ENCODE measurements at regions not wholly inside any gene's neighbourhood (a gene's known extent, or its start where the extent isn't known, plus 50 kb on each side); places are given as distances from the start of the nearest gene placed in this dataset.

DNA sequence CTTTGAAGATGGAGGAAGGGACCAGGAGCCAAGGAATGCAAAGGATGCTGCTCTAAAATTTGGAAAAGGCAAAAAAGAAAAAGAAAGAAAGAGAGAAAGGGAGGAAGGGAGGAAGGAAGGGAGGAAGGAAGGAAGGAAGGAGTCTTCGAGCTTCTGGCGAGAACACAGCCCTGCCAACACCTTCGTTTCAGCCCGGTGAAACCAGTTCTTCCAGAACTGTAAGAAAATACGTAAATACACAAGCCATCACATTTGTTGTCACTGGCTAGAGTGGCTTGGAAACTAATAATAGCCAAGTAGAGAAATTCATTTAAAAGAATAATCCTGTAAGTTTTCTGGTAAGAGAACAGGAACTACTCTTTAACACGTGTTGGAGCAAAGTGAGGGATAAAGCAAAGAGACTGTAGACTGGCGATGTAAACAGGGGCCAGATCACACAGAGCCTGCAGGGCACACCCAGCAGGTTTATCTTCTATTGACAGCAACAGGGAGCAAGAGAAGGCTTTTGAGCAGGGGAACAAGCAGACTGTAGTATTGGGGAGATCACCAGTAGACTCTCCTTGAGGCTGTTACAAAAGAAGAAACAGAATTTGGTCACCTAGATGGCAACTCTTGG is 188.7 kb upstream of the MPHOSPH6 start:
- no TSS peak for BruUV-seq (replicated peaks)
- no peak for ATAC-seq
- intact Hi-C loops (cut with micrococcal nuclease; ENCODE audit: unreplicated experiment), result no loop called here
- Histone ChIP-seq H3K4me2 (ENCODE audit: control insufficient read depth, insufficient read depth) (no peak overlapping the region), H2AFZ (ENCODE audit: control insufficient read depth, low read depth, low read length) (no peak overlapping the region), H3K4me3 (no peak overlapping the region), H3K27ac (ENCODE audit: control insufficient read depth, insufficient read depth) (no peak overlapping the region), H3K9me3 (replicated peaks; ENCODE audit: control insufficient read depth, insufficient read depth, low read length) (no peaks in the 10 kb centered on the region; the same call in 2 of the 3 replicates), H4K20me1 (ENCODE audit: control insufficient read depth, insufficient read depth) (no peaks in the 10 kb centered on the region), H3K9ac (ENCODE audit: control insufficient read depth, insufficient read depth, low read length) (no peak overlapping the region), H3K27me3 (replicated peaks in 1 of 2; ENCODE audit: control insufficient read depth in 2 of 2, insufficient read depth in 2 of 2, low read length in 1 of 2) (no peaks in the 10 kb centered on the region; a peak in 1 of 4 replicates), H3K4me1 (ENCODE audit: control insufficient read depth, insufficient read depth, low read length) (no peaks in the 10 kb centered on the region), H3K79me2 (ENCODE audit: control insufficient read depth, insufficient read depth, low read length) (no peaks in the 10 kb centered on the region), H3K36me3 (ENCODE audit: control insufficient read depth in 2 of 2, insufficient read depth in 2 of 2, low read length in 1 of 2) (no peaks in the 10 kb centered on the region)
- ChIA-PET RAD21 (ENCODE audit: unreplicated experiment) (no interaction called here), CTCF (no interaction called here), POLR2A (no interaction called here), SMC1A (ENCODE audit: uncharacterized antibody, unreplicated experiment) (no interaction called here)
- no peak for FAIRE-seq
- WGBS (ENCODE audit: insufficient coverage, insufficient replicate concordance, low lambda C conversion rate, missing lambda C conversion rate), result 40% methylated on average over 7 of the region's 7 CpGs
- in situ Hi-C loops (cut with MboI), result no loop called here
- DNase-seq (ENCODE audit: low read depth, low spot score), result no peak
- TF ChIP-seq, protein P1, sequence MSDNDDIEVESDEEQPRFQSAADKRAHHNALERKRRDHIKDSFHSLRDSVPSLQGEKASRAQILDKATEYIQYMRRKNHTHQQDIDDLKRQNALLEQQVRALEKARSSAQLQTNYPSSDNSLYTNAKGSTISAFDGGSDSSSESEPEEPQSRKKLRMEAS (IDR thresholded peaks at IDR 0.05; ENCODE audit: low read depth, low read length), result no peak
- TF ChIP-seq, protein P2, sequence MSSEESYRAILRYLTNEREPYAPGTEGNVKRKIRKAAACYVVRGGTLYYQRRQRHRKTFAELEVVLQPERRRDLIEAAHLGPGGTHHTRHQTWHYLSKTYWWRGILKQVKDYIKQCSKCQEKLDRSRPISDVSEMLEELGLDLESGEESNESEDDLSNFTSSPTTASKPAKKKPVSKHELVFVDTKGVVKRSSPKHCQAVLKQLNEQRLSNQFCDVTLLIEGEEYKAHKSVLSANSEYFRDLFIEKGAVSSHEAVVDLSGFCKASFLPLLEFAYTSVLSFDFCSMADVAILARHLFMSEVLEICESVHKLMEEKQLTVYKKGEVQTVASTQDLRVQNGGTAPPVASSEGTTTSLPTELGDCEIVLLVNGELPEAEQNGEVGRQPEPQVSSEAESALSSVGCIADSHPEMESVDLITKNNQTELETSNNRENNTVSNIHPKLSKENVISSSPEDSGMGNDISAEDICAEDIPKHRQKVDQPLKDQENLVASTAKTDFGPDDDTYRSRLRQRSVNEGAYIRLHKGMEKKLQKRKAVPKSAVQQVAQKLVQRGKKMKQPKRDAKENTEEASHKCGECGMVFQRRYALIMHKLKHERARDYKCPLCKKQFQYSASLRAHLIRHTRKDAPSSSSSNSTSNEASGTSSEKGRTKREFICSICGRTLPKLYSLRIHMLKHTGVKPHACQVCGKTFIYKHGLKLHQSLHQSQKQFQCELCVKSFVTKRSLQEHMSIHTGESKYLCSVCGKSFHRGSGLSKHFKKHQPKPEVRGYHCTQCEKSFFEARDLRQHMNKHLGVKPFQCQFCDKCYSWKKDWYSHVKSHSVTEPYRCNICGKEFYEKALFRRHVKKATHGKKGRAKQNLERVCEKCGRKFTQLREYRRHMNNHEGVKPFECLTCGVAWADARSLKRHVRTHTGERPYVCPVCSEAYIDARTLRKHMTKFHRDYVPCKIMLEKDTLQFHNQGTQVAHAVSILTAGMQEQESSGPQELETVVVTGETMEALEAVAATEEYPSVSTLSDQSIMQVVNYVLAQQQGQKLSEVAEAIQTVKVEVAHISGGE (CRISPR knock-in tag; IDR thresholded peaks at IDR 0.05), result no peak
- TF ChIP-seq PAX5 (IDR thresholded peaks at IDR 0.05; ENCODE audit: borderline replicate concordance, low read depth, low read length) (no peak), KAT2A (conservative IDR thresholded peaks at IDR 0.05; ENCODE audit: control insufficient read depth, low read depth, low read length) (no peak), NR2C1 (IDR thresholded peaks at IDR 0.05) (no peak), TCF3 (IDR thresholded peaks at IDR 0.05; ENCODE audit: borderline replicate concordance, insufficient read depth, low read depth, low read length) (no peak), POLR2A (IDR thresholded peaks at IDR 0.05; ENCODE audit: low read depth, low read length) (no peak), CEBPB (IDR thresholded peaks at IDR 0.05; ENCODE audit: borderline replicate concordance in 1 of 2, low read depth in 2 of 2, low read length in 2 of 2) (no peak), CHD2 (IDR thresholded peaks at IDR 0.05; ENCODE audit: borderline replicate concordance, low read depth, low read length) (no peak), SREBF1 (IDR thresholded peaks at IDR 0.05; ENCODE audit: low read length) (no peak), GATAD2B (conservative IDR thresholded peaks at IDR 0.05; ENCODE audit: low read depth) (no peak), YBX1 (IDR thresholded peaks at IDR 0.05) (no peak), ATF7 (IDR thresholded peaks at IDR 0.05; ENCODE audit: low read depth) (no peak), ZNF217 (IDR thresholded peaks at IDR 0.05) (no peak), MYC (IDR thresholded peaks at IDR 0.05; ENCODE audit: insufficient read depth, insufficient read length, insufficient replicate concordance, low read length, severe bottlenecking) (no peak), FOXM1 (IDR thresholded peaks at IDR 0.05; ENCODE audit: low read depth, low read length) (no peak), IRF4 (IDR thresholded peaks at IDR 0.05; ENCODE audit: low read depth, low read length) (no peak)
- TF ChIP-seq, protein P3, sequence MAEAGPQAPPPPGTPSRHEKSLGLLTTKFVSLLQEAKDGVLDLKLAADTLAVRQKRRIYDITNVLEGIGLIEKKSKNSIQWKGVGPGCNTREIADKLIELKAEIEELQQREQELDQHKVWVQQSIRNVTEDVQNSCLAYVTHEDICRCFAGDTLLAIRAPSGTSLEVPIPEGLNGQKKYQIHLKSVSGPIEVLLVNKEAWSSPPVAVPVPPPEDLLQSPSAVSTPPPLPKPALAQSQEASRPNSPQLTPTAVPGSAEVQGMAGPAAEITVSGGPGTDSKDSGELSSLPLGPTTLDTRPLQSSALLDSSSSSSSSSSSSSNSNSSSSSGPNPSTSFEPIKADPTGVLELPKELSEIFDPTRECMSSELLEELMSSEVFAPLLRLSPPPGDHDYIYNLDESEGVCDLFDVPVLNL (IDR thresholded peaks at IDR 0.05; ENCODE audit: low read depth, low read length), result no peak
- TF ChIP-seq, protein P4, sequence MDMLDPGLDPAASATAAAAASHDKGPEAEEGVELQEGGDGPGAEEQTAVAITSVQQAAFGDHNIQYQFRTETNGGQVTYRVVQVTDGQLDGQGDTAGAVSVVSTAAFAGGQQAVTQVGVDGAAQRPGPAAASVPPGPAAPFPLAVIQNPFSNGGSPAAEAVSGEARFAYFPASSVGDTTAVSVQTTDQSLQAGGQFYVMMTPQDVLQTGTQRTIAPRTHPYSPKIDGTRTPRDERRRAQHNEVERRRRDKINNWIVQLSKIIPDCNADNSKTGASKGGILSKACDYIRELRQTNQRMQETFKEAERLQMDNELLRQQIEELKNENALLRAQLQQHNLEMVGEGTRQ (IDR thresholded peaks at IDR 0.05; ENCODE audit: borderline replicate concordance, low read depth, low read length), result no peak

Measured in GM12878 (cell line).